AG20443 (cell line): ENCODE measurements at regions not wholly inside any gene's neighbourhood (a gene's known extent, or its start where the extent isn't known, plus 50 kb on each side); places are given as distances from the start of the nearest gene placed in this dataset.
"Not testable (repeated sequence)": the region's sequence is repeated elsewhere in the genome, so short reads cannot be mapped to it uniquely, and the experiment has no call there.

Source experiments
- DNase-seq: peaks from one replicate; pipeline ENCODE4 v3.0.0; 2012; ENCODE audit warnings: low spot score, mixed read lengths

GRCh38 chr14:71165121-71166031 is 258.1 kb downstream of the PCNX1 start:
- peak; percentile 55 for DNase-seq

- peak; percentile 86 for DNase-seq
Observed at GRCh38 chr14:71166180-71166837, 259.1 kb downstream of the PCNX1 start.

DNA sequence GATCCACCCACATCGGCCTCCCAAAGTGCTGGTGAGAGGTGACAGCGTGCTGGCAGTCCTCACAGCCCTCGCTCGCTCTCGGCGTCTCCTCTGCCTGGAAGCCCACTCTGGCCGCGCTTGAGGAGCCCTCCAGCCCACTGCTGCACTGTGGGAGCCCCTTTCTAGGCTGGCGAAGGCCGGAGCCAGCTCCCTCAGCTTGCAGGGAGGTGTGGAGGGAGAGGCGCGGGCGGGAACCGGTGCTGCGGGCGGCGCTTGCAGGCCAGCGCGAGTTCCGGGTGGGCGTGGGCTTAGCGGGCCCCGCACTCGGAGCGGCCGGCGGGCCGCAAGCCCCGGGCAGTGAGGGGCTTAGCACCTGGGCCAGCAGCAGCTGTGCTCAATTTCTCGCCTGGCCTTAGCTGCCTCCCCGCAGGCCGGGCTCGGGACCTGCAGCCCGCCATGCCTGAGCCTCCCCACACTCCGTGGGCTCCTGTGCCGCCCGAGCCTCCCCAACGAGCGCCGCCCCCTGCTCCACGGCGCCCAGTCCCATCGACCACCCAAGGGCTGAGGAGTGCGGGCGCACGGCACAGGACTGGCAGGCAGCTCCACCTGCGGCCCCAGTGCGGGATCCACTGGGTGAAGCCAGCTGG is 260.2 kb downstream of the PCNX1 start:
- DNase-seq = not testable (repeated sequence)

GRCh38 chr14:71168161-71168560 is 260.9 kb downstream of the PCNX1 start:
- DNase-seq = not testable (repeated sequence)

- DNase-seq = no peak
Observed at GRCh38 chr14:71168564-71169427, 261.5 kb downstream of the PCNX1 start.

- no peak for DNase-seq
Observed at GRCh38 chr14:71169861-71170260, 262.6 kb downstream of the PCNX1 start.

DNA sequence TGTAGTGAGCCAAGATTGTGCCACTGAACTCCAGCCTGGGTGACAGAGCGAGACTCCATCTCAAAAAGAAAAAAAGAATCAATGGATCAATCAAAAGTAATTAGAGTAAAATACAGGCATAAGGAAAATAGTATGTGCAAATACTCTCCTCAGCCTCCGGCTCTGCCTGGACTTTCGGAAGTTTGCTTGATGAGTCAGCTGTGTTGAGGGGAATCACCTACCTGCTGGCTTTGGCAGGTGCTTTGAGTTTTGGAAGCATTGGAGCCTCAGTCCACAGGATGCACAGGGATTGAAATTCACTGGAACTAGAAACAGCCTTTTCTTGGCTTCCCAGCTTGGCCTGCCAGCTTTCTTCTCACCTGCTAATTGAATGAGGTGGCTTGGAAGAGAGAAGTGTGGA is 268.2 kb downstream of the PCNX1 start:
- DNase-seq = no peak

GRCh38 chr14:71179066-71179465 is 271.8 kb downstream of the PCNX1 start:
- DNase-seq = no peak

DNA sequence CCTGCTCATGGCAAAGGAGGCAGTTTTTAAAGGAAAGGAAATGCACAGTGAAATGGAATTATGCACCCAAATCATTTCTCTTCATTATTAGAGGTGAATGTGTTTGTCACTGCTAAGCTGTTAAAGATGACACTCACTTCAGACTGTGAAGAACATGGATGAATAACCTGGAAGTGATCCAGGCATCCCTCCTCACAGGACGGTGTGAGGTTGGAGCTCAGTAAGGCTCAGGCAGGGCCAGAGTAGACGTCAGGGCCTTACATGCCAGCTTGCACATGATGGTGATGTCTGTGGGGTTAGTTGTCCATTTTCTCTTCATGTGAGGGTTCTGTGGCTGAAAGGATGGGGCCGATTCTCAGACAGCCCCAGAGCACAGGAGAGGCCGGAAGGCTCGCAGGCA is 273.1 kb downstream of the PCNX1 start:
- DNase-seq = no peak

GRCh38 chr14:71181215-71182003 is 274.1 kb downstream of the PCNX1 start:
- DNase-seq = peak; percentile 27

DNA sequence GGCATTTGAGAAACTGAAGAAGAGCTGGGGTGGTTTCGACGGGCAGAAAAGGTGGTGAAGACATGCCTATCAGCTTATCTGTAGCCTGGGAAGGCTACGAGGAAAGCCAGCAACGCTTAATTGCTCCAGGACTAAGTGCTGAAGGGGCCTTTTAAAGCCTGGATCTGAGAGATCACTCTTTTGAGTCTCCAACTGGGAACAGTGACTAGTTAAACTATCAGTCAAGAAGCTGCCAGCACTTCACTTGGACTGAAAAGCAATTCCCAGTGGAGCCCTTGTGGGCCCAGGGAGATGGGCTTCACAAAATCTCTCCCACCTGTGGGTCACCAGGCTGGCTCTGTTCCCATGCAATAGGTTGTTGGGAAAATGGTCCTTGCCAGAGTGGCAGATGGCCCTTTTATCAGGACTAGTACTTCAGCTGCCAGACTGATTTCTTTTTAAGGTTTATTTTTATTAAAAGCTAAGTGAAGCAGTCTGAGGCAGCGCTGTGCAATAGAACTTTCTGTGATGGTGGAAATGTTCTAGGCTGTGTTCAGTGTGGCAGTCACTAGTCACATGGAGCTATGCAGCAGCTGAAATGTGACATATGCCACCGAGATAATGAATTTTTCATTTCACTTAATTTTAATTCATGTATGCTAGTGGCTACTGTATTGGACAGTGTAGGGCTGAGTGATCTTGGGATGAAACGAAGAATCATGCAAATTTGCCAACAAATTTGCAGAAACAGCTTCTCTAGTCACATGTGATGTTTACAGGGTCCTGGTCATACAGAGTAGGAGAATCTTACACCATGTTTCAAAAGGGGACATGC is 276.8 kb downstream of the PCNX1 start:
- DNase-seq = no peak

DNA sequence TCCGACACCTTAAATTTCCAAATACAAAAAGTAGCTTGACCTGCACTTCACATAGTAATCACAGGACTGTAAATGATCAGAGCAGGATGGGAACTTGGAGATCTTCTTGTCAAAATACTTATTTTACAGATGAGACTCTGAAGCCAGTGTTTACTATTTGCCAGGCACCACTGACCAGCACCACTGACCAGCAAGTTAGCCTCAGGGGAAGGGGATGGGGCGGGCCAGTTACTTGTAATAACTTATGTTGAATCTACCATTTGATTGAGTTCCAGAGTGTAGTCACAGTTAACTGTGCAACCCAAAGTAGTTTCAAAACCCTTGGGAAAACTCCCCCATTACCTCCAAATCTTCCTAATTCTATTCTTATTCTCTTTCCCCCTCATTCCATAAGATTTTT is 278.4 kb downstream of the PCNX1 start:
- no peak for DNase-seq

- DNase-seq = no peak
Observed at GRCh38 chr14:71187633-71188356, 280.5 kb downstream of the PCNX1 start.

DNA sequence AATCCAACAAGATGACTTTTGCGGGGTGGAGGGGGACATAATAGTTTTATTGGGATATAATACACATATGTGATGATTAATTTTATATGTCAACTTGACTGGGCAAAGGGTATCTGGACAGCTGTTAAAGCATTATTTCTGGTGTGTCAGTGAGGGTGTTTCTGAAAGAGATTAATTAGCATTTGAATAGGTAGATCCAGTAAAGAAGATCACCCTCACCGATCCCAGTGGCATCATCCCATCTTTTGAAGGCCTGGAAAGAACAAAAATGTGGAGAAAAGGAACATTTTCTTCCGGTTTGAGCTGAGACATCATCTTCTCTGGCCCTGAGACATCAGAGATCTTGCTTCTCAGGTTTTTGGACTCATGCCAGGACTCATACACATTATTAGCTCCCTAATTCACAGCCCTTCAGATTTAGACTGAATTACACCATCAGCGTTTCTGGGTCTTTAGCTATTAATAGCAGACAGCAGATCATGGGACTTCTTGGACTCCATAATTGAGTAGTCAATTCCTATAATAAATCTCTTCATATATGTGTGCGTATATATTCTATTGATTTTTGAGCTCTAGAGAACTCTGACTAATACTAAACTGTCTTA is 283.6 kb downstream of the PCNX1 start:
- DNase-seq = no peak

- no peak for DNase-seq
Observed at GRCh38 chr14:71193663-71194062, 286.4 kb downstream of the PCNX1 start.

GRCh38 chr14:71194251-71194650 is 287.0 kb downstream of the PCNX1 start:
- DNase-seq = no peak

GRCh38 chr14:71196921-71197320 is 289.7 kb downstream of the PCNX1 start:
- no peak for DNase-seq

DNA sequence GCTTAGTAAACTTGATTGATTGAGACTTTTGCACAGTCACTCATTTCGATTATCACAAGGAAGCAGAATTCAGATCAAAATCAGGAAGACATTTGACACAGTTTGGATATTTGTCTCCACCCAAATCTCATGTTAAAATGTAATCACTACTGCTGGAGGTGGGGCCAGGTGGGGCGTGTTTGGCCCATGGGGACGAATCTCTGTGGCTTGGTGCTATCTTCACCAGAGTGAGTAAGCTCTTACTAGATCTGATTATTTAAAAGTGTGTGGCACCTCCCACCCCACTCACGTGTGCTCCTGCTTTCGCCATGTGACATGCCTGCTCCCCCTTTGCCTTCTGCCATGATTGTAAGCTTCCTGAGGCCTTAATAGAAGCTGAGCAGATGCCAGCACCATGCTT is 291.4 kb downstream of the PCNX1 start:
- no peak for DNase-seq

DNA sequence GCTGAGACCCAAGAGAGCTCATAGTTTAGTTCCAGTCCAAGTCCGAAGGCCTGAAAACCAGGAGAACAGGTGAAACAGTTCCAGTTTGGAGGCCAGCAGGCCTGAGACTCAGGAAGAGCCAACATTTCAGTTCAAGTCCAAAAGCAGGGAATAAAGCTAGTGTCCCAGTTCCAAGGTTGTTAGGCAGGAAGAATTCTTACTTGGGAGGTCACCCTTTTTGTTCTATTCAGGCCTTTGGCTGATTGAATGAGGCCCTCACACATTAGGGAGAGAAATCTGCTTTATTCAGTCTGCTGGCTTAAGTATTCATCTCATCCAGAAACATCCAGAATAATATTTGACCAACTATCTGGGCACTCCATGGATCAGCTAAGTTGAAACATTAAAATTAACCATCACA is 294.6 kb downstream of the PCNX1 start:
- DNase-seq = no peak
